GM21737 (cell line): ENCODE measurements at regions not wholly inside any gene's neighbourhood (a gene's known extent, or its start where the extent isn't known, plus 50 kb on each side); places are given as distances from the start of the nearest gene placed in this dataset.

Source experiments
- ATAC-seq: cut with Tn5 transposase; IDR thresholded peaks from one replicate; pipeline ENCODE4 v1.9.1; 2021; ENCODE audit warnings: mild to moderate bottlenecking, moderate library complexity; ENCODE audit not compliant: unreplicated experiment

DNA sequence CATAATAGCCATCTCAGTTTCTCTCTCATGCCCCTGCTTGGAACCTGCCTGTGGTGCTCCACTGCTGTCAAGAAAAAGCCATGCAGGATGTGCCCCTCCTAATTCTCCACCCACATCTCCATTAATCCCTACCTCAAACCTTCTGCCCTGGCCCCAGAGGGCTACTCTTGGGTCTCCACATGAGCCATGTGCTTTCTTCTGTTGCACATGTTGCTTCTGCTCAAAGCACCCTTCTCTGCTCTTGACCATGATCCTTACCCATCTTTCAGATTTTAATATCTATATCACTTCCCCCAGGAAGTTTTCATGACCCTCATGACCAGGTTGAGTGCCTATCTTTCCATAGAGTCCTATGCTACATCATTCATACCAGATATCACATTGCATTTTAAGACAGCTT, 514.2 kb downstream of the RPS24 start:
- ATAC-seq: no peak

DNA sequence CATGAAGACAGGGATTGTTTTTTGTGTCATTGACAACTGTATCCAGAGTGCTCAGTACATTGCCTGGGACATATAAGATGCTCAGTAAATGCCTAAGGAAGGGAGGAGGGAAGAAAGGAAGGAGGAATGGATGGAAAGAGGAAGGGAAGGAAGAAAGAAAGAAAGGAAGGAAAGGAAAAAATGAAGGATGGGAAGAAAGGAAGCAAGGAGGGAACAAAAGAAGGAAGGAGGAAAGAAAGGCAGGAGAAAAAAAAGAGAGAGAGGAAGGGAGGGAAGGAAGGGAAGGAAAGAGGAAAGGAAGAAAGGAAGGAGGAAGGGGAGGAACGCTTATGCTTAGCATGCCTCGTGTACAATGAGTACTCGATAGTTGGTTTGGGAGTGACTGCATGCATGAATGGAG, 514.7 kb downstream of the RPS24 start:
- ATAC-seq: no peak

DNA sequence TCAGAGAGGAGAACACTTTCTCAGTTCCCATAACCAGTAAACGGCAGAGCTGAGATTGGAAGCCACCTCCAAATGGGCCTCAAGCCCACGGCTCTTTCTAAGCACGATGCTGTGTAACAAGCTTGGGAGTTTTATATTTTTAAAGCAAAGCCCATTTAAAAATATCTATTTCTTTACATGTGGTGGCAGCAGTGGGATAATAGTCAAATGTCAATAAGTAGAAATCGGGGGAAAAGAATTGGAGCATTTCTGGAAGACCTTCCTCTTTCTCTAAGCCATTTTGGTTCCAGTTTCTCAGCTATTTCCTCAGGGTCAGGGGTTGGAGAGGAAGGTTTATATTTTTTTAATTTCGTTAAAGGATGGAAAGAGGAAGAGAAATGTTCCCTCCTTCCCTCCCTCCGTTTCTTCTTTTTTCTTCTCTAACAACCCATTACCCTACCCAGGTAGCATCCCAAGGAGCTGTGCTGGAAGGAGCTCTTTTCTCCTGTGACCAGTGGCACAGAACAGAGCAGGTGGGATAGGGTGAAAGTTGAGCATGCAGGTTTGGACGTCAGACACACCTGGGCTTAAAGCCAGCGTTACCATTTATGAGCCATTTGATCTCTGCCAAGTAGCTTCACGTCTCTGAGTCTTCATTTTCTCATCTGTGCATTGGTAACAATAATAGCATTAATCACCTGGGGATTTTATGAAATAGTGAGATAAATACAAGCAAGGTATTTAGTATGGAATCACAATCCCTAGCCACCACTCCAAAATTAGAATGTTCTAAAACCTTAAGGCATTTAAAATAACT, 515.7 kb downstream of the RPS24 start:
- no peak for ATAC-seq

DNA sequence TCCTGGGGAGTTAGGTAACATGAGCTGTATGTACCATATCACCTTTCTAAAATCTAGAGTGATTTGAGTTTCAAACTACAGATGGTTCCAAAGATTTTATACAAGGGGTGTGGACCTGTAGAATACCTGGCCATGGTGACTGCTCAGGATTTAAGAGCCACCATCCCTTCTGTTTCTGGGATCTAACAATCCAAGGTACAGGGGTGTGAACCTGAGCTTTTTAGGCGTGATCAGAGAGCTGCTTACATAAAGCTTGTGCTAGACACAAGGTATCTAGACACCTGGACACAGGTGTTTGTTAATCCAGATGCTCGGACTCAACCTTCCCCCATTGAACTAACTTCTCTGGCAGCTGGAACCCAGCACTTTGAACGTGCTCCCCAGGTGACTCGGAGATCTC, 516.4 kb downstream of the RPS24 start:
- ATAC-seq: no peak

DNA sequence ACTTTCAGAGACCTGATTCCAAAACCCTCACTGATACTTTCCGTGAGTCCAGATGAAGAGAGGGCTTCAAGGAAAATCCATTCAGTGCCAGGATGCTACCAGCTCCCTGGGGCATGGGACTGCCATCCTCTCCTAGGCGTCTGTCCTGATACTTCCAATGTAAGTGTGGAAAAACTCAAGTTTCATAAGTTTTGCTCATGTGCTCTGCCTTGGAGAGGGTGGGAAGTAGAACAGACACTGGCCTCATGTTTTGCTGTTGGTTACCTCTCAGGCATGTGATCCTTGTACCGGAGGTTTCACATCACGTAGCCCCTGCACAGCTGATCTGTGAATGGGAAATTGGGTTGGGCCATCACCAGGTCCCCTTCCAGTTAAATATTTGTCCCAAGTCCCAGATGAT, 517.1 kb downstream of the RPS24 start:
- no peak for ATAC-seq

DNA sequence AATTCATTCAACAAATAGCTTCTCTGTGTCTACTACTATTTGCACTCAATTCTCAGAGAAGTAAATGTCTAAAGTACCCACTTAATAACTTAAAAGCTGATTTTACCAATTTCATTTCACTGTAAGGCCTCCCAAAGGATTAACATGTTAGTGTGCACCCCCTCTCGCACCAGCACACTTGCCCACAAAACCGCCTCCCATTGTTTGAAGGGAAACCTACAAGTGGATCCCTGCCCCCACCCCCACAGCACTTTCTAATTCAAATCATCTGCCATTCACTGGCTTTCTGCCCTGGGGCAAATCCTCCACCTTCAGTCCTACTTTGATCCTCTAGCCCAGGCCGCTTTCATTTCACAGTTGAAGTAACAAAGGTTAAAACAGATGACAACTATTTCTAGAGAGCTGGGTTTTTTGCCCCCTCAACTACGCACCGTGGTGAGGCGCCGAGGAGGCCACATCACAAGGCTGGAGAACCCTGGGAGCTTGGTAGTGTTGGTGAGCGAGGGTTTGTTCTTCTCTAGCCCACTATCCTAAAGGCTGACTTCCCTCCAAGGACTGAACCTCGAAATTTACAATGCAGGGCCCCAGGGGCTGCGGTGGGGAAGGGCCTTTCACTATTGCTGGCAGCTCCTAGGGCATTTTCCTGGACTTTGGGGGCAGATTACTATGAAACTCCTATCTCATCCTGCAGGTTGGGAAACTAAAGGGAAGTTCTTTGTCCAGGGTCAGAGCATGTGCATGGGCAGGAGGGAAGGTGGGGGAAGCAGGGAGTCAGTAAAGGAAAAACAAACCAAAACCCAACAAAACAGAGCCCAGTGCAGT, 517.4 kb upstream of the ZMIZ1 start:
- ATAC-seq: no peak

DNA sequence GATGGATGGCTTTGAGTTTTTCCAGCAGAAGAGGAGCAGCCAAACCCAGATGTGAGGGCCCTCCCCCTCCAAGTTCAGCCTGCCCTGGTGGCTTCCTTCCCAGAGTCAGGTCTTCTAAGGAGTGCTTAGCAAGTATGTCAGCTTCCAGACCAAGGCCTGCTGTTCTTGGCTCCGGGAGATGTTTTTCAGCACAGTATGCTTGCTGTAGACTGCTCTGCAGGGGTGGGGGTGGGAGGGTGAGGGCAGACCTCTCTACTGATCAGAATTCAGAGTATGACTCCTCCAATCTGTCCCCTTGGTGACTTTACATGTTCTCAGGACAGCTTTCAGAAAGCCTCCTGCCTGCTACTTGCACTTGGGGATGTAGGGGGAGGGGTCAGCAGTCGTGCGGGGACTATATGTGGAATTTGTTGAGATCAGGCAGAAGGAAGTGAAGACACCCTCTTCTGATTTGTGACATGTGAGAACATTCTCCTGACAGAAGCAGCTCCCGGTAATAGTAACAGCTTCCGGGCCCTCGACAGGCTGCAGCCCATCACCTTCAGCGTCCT, 516.4 kb upstream of the ZMIZ1 start:
- no peak for ATAC-seq

DNA sequence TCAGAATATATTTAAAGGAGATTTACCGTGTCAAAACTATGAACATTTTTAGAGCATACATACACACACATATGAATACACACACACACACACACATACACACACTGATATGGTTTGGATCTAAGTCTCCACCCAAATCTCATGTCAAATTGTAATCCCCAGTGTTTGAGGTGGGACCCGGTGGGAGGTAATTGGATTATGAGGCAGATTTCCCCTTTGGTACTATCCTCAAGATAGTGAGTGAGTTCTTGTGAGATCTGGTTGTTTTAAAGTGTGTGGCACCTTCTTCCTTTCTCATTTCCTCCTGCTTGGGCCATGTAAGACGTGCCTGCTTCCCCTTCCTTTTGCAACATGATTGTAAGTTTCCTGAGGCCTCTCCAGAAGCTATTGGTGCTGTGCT, 515.0 kb upstream of the ZMIZ1 start:
- ATAC-seq: no peak

DNA sequence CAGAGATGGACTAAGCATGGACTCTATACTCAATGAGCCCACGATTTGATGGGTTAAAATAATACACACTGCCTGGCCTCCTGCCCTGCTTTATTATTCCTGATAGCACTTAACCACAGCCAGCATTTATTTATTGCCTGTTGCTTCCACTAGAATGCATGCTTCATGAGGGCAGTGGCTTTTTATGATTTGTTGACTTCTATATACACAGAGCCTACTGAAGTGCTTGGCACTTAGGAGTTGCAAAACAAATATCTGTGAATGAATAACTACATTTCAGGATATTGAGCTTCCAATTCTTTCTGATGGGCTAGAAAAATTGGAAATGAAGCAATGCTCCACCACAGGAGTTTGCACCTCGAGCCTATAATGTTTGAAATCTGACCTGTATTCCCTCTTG, 513.6 kb upstream of the ZMIZ1 start:
- no peak for ATAC-seq

DNA sequence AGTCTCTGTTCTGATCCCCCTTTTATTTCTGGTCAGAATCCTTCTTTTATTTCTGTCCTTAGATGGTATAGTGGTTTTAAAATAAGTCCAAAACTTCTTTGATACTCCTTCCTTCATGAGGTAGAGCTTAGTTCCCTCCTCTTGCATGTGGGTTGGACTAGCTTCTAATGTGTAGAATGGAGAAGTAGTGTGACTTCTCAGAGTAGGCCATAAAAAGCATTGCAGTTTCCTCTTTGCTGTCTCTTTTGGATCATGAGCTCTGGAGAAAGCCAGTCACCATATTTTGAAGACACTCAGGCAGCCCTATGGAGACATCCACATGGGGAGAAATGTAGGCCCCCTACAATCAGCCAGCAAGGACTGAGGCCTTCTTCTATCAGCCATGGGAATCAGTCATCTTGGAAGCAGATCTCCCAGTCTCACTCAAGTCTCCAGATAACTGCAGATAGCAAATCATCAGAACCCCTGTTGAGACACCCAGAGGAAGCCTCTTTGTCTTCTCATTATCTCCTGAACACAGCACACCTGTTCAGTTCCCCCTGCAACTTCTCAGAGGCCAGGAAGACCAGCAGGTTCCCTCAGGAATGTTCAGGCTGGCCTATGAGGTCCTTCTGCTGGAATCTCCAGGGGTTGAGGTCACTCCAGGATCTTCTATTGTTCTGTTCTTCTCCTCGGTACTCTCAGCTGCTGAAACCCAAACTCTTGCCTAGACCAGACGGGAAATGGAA, 511.9 kb upstream of the ZMIZ1 start:
- ATAC-seq: no peak

DNA sequence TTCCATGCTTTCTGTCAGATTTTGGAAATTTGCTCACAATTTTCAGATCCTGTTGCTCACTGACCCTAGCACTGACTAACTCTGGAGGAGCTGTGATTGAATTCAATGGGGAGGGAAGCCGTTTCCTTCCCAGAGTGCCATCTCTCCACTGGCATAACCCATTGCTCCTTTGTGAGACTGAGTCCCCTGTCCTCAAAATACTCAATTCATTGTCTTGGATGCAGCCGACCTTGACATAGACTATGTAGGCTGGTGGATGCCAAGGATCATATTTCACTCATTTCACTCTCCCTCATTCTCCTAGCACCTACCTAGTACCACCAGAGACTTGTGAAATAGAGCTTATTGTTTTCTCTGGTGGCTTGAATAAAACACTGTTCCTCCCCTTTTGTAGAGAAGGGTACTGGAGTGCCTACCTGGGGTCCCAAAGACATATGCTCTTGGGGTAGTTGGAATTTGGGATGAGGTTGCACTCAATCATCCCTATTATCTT, 511.3 kb upstream of the ZMIZ1 start:
- no peak for ATAC-seq

DNA sequence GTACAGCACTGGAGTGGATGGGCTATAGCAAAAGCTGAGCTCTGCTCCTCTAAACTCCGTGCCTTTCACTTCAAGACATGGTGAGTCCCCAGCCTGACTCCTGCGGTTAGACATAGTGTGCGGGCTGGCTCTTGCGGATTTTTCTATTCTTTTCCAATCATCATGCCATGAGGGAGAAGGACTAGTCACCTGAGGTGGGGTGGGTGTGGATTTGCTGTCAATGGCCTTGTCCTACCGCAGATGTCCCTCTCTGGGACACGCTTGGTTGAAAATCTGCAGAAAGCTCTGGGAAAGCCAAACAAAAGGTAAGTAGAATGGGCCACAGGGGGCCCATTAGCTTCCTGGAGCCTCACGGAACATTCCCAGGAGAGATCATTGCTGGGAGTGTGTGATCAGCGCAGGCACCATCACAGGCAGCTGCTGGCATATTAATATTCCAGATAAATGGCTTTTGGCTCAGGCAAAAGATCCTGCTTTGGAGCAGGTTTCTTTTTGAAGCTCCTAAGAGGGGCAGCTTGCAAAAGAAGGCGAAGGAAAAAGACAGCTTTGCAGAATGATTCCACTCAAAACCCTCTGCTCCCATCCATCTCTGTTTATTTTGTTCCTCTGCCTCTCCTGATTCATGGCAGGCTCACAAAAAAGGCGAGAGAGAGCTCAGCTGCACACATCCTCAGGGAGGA, 509.0 kb upstream of the ZMIZ1 start:
- no peak for ATAC-seq

DNA sequence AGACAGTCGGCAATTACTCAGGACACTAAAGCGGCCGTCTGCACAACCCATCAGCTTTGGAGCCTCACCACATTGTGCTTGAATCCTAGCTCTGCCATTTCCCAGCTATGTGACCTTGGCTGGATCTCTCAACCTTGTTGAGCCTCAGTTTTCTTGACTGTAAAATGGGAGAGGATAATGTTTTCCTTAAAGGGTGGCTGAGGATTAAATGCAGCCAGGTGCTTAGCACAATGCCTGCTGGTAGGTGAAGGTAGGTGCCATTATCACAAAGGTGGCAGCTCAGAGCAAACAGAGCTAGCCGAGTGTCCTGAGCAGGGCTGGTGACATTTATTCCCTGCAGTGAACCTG, 508.5 kb upstream of the ZMIZ1 start:
- ATAC-seq: no peak

DNA sequence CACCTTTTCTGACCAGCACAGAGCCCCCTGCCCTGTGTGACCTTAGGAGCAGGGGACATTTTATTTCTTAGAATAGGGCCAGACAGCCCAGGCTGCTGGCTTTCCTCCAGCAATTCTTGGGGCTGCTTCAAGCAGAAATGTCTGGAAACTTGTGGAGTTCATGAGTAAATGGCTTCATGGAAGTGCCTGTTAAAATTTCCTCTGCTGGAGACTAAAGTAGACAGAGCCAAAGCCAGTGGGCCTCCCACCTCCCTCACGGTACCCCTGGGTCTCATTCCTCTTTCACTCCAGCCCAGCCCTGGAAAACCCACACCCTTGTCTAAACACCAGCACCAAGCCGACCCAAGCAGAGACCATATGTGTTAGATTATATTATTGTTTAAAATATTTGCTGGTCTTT, 505.5 kb upstream of the ZMIZ1 start:
- no peak for ATAC-seq

DNA sequence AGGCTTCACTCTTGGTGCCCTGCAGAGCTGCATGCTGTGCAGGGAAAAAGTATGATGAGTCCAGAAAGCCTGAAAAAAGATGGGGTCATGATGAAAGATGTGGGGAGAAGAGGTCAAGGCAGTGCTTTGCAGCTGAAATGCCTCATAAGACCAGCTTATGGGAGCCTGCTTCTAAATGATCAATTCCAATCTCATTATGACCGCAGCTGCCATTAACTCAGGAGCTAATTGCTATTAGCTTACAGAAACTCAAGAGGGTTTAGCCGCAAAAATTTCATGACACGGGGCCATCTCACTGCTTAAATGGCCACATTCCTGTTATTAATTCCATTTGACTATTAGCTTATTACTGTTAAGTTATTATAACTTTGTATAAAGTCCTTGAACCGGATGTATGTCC, 502.9 kb upstream of the ZMIZ1 start:
- no peak for ATAC-seq

DNA sequence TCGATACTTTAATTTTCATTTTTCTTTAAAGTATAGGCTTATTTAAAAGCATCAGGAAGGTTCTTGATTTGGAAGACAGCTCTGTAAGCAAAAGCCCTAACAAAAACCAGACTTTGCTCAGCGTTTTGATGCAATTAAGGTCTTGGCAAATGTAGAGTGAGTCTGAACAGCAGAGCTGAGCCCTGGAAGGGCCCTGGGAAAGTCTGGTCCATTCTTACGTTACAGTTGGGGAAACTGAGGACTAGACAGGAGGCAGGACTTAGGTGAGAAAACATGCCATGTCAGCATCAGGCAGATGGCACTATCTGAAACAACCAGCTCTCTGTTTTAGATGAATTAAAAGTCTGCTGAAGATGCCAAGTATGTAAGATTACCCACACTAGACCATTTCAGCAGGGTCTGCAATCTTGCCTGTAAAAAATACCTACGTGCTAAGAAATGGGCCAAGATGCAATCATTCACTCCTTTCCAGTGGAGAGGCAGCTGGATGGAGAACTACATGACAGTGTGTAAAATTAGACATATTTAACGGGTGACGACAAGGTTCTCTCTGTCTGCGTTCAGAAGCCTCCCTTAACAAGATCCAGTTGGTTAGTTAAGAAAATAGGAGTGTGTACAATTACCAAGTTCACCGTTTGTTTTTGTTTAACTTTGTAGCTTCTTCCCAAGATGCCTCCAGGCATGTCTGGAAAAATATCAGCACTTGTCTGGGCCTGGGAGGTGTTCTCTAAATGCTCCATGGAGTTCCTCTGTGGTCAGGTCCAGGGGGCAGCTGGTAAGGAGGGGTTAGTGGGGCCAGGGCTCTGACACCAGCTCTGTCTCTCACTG, 502.3 kb upstream of the ZMIZ1 start:
- ATAC-seq: no peak

DNA sequence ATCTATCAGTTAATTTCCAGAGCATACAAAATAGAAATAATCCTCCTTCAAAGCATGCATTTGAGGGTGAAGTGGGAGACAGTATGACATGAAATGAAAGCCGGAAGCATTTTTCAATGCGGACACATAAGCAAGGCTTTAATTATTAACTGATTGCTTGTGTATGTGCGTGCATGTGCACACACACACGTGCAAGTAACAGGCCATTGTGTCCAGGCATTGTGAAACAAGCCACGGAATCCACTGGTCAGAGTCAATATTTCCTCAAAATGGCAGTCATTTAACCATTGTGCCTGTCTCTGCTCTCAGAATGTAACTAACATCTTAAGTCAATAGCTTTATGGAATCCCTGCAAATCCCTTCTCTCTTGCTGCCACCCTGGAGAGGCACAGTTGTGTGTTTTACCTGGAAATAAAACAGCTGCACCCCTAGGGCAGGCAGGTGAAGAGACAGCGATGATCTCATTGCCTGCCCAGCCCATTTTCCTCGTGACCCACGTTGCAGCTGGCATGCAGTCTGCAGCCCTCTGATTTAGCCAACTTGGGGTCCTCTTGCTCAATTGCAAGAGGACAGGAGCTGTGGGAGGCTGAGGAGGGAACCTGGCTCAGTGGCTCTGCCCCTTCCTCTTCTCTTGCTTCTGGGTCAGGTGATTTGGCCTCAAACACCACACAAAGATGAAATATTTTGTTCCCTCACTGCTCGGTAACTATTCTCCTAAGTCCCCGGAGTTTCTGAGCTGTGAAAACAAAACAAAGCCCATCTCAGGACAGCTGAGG, 500.9 kb upstream of the ZMIZ1 start:
- no peak for ATAC-seq

DNA sequence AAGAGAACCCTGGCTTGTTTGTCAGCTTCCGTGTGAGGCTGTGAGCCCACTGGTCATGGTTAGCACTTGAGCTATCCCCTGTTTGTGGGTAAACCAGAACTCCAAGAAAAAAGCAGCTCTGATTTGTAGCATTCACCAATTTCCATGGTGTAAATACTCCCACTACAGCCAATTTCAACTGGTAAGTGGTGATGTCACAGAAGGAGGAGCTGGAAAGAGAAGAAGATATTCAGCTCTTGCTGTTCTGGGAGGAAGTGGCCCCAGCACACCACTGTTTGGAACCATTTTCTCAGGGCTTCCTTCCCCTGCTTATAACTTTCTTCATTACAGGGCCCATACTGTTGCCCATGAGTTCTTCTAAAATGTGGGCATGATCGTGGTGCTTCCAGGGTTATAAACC, 500.1 kb upstream of the ZMIZ1 start:
- ATAC-seq: no peak

DNA sequence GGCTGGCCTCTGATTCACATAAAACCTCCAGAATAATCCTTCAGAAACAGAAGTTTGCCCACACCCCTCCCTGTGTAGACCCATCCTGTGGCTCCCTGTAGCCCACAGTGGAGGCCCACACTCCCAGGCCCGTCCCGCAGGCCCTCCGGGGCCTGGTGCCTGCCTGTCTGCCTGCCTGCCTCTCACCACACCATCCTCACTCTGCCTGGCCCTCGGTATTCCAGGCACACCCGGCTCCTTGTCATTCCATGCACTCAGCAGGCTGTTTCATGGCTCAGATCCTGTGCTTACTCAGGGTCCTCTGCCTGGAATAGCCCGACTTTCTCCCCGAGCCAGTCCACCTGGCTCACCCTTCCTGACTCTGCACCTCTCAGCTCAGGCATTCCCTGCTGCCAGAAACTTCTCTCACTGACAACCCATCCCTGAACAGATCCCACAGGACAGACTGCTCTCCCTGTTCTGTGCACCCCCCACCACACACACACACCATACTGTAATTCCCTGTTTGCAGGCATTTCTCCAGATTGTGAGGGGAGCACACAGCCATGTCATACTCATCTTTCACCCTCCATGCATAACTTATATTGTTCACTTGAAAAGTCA, 498.0 kb upstream of the ZMIZ1 start:
- no peak for ATAC-seq
